ENCODE measurements at regions not wholly inside any gene's neighbourhood (a gene's known extent, or its start where the extent isn't known, plus 50 kb on each side); places are given as distances from the start of the nearest gene placed in this dataset.

GRCh38 chr3:16818194-16818593, 66.6 kb upstream of the PLCL2 start:
- H3K27ac ChIP-seq = no peak overlapping the region
- 86% methylated on average over 4 of the region's 4 CpGs for WGBS
- no peaks in the 10 kb centered on the region for H3K27me3 ChIP-seq
- no peaks in the 10 kb centered on the region for H3K36me3 ChIP-seq
- H3K4me3 ChIP-seq = no peak overlapping the region
- no peaks in the 10 kb centered on the region for H3K9me3 ChIP-seq
- TF ChIP-seq POLR2AphosphoS5 (IDR thresholded peaks at IDR 0.05) (no peak), POLR2A (IDR thresholded peaks at IDR 0.05) (no peak), EP300 (IDR thresholded peaks at IDR 0.05) (no peak), CTCF (IDR thresholded peaks at IDR 0.05) (no peak)
- no peak for DNase-seq (ENCODE audit: low spot score in 2 of 2)
- no peaks in the 10 kb centered on the region for H3K4me1 ChIP-seq

- DNase-seq (ENCODE audit: low spot score in 2 of 2) = no peak
- H3K4me3 ChIP-seq = no peak overlapping the region
- H3K27ac ChIP-seq = no peak overlapping the region
- no peaks in the 10 kb centered on the region for H3K9me3 ChIP-seq
- no peaks in the 10 kb centered on the region for H3K4me1 ChIP-seq
- H3K27me3 ChIP-seq = no peaks in the 10 kb centered on the region
- TF ChIP-seq POLR2AphosphoS5 (IDR thresholded peaks at IDR 0.05) (no peak), CTCF (IDR thresholded peaks at IDR 0.05) (no peak), EP300 (IDR thresholded peaks at IDR 0.05) (no peak), POLR2A (IDR thresholded peaks at IDR 0.05) (no peak)
- no peaks in the 10 kb centered on the region for H3K36me3 ChIP-seq
- WGBS = 100% methylated on average over 1 of the region's 1 CpG
Measured at GRCh38 chr3:16818945-16819344, 65.8 kb upstream of the PLCL2 start.

GRCh38 chr3:16820485-16820884, 64.3 kb upstream of the PLCL2 start:
- no peak for DNase-seq (ENCODE audit: low spot score in 2 of 2)

GRCh38 chr3:16821053-16821452, 63.7 kb upstream of the PLCL2 start:
- Histone ChIP-seq H3K9me3 (no peaks in the 10 kb centered on the region), H3K4me3 (no peak overlapping the region), H3K27ac (no peak overlapping the region), H3K4me1 (no peaks in the 10 kb centered on the region), H3K27me3 (no peaks in the 10 kb centered on the region), H3K36me3 (no peaks in the 10 kb centered on the region)
- 67% methylated on average over 3 of the region's 4 CpGs for WGBS
- DNase-seq (ENCODE audit: low spot score in 2 of 2) = no peak
- TF ChIP-seq POLR2A (IDR thresholded peaks at IDR 0.05) = no peak
- no peak for TF ChIP-seq CTCF (IDR thresholded peaks at IDR 0.05)
- TF ChIP-seq POLR2AphosphoS5 (IDR thresholded peaks at IDR 0.05) = no peak
- TF ChIP-seq EP300 (IDR thresholded peaks at IDR 0.05) = no peak

More at GRCh38 chr3:16820485-16820884, 64.3 kb upstream of the PLCL2 start:
- no peaks in the 10 kb centered on the region for H3K36me3 ChIP-seq
- H3K27ac ChIP-seq = no peak overlapping the region
- H3K27me3 ChIP-seq = no peaks in the 10 kb centered on the region
- H3K4me3 ChIP-seq = no peak overlapping the region
- no peaks in the 10 kb centered on the region for H3K4me1 ChIP-seq
- no peaks in the 10 kb centered on the region for H3K9me3 ChIP-seq
- TF ChIP-seq CTCF (IDR thresholded peaks at IDR 0.05) = no peak
- TF ChIP-seq POLR2A (IDR thresholded peaks at IDR 0.05) = no peak
- TF ChIP-seq EP300 (IDR thresholded peaks at IDR 0.05) = no peak
- TF ChIP-seq POLR2AphosphoS5 (IDR thresholded peaks at IDR 0.05) = no peak

- Histone ChIP-seq H3K4me3 (no peak overlapping the region), H3K27ac (no peak overlapping the region), H3K9me3 (no peaks in the 10 kb centered on the region), H3K36me3 (no peaks in the 10 kb centered on the region), H3K27me3 (no peaks in the 10 kb centered on the region), H3K4me1 (no peaks in the 10 kb centered on the region)
- DNase-seq (ENCODE audit: low spot score in 2 of 2) = no peak
- 71% methylated on average over 5 of the region's 5 CpGs for WGBS
- TF ChIP-seq POLR2AphosphoS5 (IDR thresholded peaks at IDR 0.05) (no peak), CTCF (IDR thresholded peaks at IDR 0.05) (no peak)
Measured at GRCh38 chr3:16824081-16824696, 60.6 kb upstream of the PLCL2 start.
